ENCODE measurements at regions not wholly inside any gene's neighbourhood (a gene's known extent, or its start where the extent isn't known, plus 50 kb on each side); places are given as distances from the start of the nearest gene placed in this dataset.
"Not testable (repeated sequence)": the region's sequence is repeated elsewhere in the genome, so short reads cannot be mapped to it uniquely, and the experiment has no call there.

DNA sequence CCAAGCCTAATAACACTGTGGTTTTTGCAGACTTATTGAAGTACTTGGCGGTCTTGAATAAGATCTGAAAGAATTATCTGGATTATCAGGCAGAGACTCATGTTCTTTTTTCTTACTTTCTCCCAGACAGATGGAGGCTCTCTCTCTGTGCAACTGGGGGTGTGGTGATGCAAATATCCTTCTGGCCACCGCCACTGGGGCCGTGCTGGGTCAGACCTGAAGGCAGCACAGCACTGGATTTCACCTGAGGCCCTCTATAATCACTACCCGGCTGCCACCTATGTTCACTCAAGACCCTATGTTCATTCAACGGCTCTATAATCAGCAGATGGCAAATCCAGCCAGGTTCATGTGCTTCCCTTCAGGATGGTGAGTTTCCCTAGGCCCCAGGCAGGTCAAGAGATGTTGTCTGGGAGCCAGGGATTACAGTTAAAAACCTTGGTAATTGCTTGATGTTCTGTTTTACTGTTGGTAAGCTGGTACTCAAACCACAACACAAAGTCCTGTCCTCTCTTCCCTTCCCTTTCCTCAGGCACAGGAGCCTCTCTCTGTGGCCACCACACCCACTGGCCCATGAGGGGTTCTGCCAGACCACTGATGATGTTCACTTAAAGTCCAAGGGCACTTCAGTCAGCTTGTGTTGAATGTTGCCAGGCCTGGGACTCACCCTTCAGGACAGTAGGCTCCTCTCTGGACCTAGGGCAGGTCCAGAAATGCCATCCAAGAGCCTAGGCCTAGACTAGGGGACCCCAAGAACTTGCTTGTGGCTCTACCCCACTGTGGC is 205.3 kb upstream of the GCFC2 start:
- TF ChIP-seq, protein P1, sequence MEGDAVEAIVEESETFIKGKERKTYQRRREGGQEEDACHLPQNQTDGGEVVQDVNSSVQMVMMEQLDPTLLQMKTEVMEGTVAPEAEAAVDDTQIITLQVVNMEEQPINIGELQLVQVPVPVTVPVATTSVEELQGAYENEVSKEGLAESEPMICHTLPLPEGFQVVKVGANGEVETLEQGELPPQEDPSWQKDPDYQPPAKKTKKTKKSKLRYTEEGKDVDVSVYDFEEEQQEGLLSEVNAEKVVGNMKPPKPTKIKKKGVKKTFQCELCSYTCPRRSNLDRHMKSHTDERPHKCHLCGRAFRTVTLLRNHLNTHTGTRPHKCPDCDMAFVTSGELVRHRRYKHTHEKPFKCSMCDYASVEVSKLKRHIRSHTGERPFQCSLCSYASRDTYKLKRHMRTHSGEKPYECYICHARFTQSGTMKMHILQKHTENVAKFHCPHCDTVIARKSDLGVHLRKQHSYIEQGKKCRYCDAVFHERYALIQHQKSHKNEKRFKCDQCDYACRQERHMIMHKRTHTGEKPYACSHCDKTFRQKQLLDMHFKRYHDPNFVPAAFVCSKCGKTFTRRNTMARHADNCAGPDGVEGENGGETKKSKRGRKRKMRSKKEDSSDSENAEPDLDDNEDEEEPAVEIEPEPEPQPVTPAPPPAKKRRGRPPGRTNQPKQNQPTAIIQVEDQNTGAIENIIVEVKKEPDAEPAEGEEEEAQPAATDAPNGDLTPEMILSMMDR (IDR thresholded peaks at IDR 0.05; ENCODE audit: low read depth, low read length), result no peak
- Histone ChIP-seq H3K4me3 (ENCODE audit: low read depth, low read length) (no peak overlapping the region), H3K27me3 (no peaks in the 10 kb centered on the region), H3K4me1 (no peaks in the 10 kb centered on the region), H3K36me3 (no peaks in the 10 kb centered on the region), H3K9me3 (no peaks in the 10 kb centered on the region)
- DNase-seq, result no peak

DNA sequence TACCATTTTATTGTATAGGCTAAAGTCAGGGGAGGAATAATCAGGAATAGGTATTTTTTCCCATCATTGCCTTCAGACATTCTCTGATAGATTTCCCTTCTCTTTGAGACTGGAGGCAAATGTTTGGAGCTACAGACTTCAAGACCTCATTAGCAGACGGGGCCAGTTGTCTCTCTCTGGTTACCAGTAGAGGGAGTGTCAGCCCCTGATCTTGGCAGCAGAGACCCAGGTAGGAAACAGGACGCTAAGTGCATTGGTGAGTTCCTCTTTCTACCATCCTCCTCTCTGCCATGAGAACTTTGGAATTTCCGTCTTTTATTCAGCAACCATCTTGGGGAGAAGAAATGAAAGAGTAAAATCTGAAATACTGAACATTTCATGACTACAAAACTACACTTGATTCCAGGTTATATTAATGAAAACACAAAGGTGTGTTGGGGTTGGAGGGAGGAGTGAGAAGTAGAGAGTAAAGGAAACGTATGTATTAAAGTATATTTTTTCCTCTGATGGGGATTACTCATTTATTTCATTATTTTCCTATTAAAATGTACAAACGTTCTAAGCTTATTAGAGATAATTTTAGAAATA is 186.2 kb upstream of the GCFC2 start:
- H3K4me1 ChIP-seq, result no peaks in the 10 kb centered on the region
- H3K4me3 ChIP-seq (ENCODE audit: low read depth, low read length), result no peak overlapping the region
- peak; percentile 44 for DNase-seq
- H3K27me3 ChIP-seq, result no peaks in the 10 kb centered on the region
- no peaks in the 10 kb centered on the region for H3K36me3 ChIP-seq
- TF ChIP-seq, protein P1 (IDR thresholded peaks at IDR 0.05; ENCODE audit: low read depth, low read length), result peak; percentile 82
- no peaks in the 10 kb centered on the region for H3K9me3 ChIP-seq

DNA sequence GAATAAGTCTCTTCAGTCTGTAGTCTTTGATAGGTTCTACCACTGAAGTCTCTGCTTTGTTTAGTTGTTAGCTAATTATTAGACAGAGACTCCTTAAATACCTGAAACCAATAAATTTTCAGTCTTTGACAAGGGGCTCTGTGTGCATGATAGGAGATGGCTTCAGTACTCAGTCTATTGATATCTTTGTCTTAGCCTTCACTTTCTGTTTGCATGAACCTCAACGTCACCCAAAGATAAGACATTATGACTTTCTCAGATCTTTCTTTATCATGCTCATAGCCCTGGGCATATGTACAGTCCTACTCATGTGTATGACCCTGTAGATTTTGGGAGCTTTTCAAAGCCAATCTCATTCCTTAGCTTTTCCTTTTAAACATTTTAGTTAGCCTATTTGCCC is 183.5 kb upstream of the GCFC2 start:
- H3K9me3 ChIP-seq, result no peaks in the 10 kb centered on the region
- no peaks in the 10 kb centered on the region for H3K36me3 ChIP-seq
- TF ChIP-seq, protein P1 (IDR thresholded peaks at IDR 0.05; ENCODE audit: low read depth, low read length), result no peak
- no peak overlapping the region for H3K4me3 ChIP-seq (ENCODE audit: low read depth, low read length)
- no peak for DNase-seq
- H3K27me3 ChIP-seq, result no peaks in the 10 kb centered on the region
- no peaks in the 10 kb centered on the region for H3K4me1 ChIP-seq

DNA sequence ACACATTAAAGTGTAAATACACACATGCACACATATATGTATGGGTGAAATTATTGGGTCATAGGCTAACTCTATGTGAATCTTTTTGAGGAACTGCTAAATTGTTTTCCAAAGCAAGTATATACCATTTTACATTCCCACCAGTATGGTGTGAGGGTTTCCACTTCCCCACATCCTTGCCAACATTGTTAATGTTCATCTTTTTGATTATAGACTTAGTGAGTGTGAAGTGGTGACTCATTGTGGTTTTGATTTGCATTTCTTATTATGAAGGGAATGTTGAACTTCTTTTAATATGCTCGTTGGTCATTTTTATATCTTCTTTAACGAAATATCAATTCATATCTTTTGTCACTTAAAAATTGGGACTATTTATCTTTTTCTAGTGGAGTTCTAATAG is 181.8 kb upstream of the GCFC2 start:
- TF ChIP-seq, protein P1 (IDR thresholded peaks at IDR 0.05; ENCODE audit: low read depth, low read length), result no peak
- H3K27me3 ChIP-seq, result no peaks in the 10 kb centered on the region
- no peak for DNase-seq
- no peak overlapping the region for H3K4me3 ChIP-seq (ENCODE audit: low read depth, low read length)
- no peaks in the 10 kb centered on the region for H3K36me3 ChIP-seq
- H3K4me1 ChIP-seq, result no peaks in the 10 kb centered on the region
- no peaks in the 10 kb centered on the region for H3K9me3 ChIP-seq

DNA sequence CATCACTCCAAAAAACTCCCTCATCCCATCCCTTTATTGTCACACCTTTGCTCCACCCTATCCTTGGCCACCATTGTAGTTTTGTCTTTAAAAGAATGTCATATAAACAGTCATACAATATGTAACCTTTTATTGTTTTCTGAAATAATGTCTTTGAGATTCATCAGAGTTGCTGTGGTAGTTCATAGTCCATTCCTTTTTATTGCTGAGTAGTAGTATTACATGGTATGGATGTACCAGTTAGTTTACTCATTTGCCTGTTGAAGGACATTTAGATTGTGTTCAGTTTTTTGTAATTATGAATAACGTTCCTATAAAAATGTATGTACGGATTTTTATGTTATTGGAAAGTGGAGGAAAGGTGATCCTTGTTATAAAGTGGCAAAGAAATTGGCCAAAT is 171.8 kb upstream of the GCFC2 start:
- Histone ChIP-seq H3K36me3 (no peaks in the 10 kb centered on the region), H3K9me3 (no peaks in the 10 kb centered on the region), H3K4me3 (ENCODE audit: low read depth, low read length) (no peak overlapping the region), H3K4me1 (no peaks in the 10 kb centered on the region), H3K27me3 (no peaks in the 10 kb centered on the region)
- TF ChIP-seq, protein P1 (IDR thresholded peaks at IDR 0.05; ENCODE audit: low read depth, low read length), result no peak
- DNase-seq, result no peak

DNA sequence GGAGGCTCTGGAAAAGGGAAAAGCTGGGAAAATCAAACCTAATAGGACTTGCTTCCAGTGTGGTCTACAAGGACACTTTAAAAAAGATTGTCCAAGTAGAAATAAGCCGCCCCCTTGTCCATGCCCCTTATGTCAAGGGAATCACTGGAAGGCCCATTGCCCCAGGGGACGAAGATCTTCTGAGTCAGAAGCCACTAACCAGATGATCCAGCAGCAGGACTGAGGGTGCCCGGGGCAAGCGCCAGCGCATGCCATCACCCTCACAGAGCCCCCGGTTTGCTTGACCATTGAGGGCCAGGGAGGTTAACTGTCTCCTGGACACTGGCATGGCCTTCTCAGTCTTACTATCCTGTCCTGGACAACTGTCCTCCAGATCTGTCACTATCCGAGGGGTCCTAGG is 164.9 kb upstream of the GCFC2 start:
- not testable (repeated sequence) for H3K27me3 ChIP-seq; H3K9me3 ChIP-seq; H3K36me3 ChIP-seq; H3K4me3 ChIP-seq (ENCODE audit: low read depth, low read length); DNase-seq; H3K4me1 ChIP-seq

DNA sequence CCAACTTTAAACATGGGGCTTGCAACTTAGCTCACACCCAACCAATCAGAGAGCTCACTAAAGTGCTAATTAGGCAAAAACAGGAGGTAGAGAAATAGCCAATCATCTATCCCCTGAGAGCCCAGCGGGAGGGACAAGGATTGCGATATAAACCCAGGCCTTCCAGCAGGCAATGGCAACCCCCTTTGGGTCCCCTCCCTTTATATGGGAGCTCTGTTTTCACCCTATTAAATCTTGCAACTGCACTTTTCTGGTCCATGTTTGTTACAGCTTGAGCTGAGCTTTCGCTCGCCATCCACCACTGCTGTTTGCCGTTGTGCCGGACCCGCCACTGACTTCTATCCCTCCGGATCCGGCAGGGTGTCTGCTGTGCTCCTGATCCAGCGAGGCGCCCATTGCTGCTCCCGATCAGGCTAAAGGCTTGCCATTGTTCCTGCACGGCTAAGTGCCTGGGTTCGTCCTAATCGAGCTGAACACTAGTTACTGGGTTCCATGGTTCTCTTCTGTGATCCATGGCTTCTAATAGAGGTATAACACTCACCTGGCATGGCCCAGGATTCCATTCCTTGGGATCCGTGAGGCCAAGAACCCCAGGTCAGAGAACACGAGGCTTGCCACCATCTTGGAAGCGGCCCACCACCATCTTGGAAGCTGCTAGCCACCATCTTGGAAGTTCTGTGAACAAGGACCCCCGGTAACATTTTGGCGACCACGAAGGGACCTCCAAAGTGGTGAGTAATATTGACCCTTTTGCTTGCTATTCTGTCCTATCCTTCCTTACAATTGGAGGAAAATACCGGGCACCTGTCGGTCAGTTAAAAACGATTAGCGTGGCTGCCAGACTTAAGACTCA is 161.3 kb upstream of the GCFC2 start:
- not testable (repeated sequence) for H3K9me3 ChIP-seq; H3K4me1 ChIP-seq; H3K36me3 ChIP-seq; H3K4me3 ChIP-seq (ENCODE audit: low read depth, low read length); H3K27me3 ChIP-seq; DNase-seq

Measured in BE2C (cell line).